Fibroblast of peridontal ligament (primary cell): ENCODE measurements at regions not wholly inside any gene's neighbourhood (a gene's known extent, or its start where the extent isn't known, plus 50 kb on each side); places are given as distances from the start of the nearest gene placed in this dataset.
A peak's percentile ranks its signal among the peaks of the same experiment; 100 is the strongest.
"Not testable (repeated sequence)": the region's sequence is repeated elsewhere in the genome, so short reads cannot be mapped to it uniquely, and the experiment has no call there.

Source experiments
- DNase-seq: peaks from one replicate; pipeline ENCODE4 v3.0.0-alpha.2; 2010; ENCODE audit errors: extremely low read depth

DNA sequence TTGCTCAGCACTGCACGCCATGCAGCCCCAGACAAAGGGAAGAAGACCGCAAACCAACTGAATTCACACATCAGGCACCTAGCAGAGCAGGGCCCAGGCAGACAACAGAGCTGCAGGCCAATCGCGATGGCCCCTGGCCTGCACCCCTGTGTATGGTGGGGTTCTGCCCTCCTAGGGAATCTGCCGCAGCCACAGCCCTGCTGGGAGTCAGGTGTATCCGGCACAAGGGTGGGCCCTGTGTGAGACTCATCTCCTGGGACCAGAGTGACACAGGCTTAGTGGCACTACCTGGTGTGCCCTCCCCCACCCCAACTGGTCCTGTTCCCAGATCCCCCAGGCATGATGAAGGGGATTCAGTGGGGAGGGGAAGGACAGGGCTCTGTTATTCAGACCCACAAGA, 122.8 kb downstream of the ATPSCKMT start:
- no peak for DNase-seq

DNA sequence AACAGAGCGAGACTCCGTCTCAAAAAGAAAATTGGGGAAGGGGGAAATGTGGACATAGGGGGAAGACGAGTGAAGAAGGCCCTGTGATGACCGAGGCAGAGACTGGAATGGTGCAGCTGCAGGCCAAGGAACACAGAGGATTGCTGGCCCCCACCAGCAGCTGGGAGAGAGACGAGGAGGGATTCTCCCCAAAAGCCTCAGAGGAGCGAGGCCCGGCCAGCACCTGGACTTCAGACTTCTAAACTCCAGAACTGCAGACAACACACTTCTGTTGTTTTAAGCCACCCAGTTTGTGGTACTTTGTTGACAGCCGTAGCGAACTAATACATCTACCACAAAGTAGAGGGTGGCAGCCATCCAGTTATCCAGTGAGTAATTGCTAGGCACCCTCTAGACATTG, 124.6 kb downstream of the ATPSCKMT start:
- no peak for DNase-seq

DNA sequence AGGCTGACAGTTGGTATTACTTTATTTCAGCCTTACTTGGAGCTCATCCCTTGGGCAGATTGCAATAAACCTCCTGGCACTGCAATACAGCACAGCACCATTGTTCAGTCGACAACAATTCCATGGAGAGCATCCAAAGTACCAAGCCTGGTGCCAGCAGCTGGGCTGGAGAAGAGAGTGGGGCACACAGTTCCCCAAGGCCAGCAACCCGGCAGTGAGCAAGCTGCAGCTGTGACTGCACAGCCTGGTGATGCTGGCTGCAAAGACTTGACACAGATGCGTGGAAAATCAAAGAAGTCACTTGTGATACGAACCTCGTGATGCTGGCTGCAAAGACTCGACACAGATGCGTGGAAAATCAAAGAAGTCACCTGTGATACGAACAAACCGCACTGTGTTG, 125.4 kb downstream of the ATPSCKMT start:
- no peak for DNase-seq

DNA sequence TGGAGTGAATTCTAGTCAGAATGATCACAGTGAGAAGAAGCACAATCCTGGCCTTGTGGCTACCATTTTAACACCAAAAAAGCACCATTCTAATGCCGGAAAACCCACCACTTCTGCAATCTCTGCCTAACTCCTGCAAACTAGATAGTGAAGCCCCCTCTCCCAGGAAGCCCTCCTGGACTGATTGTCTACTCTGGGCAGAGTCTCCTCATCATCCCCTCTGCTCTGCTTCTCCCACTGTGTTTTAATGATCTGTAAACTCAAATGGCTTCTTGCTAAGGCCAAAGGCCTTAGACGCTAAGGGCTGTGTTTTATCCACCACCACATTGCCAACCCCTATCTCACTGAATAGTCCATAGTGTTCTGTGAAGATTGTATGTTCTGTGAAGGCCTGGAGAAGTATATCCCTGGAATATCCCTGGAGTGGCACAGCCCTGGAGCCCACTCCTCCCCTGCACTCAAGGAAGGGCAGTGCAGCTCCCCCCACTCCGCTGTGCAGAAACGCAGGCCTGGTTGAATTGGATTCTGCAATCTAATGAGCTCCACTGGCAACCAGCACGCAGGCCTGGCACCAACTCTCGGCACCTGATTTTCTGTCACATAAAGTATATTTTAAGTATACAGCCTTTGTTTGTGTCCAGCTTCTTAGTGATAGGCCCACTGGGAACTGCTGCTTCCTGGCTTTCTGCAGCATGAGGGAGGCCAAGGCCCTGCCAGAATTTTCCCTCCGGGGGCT, 126.3 kb downstream of the ATPSCKMT start:
- DNase-seq: no peak

DNA sequence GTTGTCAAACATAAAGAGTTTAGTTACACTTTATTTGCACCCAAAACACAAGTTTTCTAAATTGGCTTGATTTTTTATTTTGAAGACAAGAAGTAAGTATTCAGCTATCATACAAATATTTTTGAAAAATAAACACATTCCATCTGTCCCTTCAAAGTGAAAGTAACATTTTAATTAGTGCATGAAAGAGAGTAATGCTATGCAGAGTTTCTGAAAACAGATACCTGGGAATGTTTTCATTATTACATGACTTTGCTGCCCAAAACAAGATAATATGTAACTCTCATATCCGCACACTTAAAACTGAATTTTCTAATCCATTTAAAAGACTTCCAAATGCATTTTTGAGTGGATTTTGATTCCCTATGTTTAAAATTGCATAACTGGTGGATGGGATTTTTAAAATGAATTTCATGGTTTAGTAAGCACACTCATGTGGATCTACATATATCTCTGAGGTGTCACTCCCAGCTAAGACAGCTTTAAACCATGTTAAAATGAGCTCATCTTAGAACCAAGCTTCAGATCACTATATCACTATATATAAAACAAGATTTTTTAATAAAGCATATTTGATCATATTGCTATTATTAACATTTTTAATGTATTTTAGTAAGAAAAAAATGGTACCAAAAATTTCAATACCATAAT, 127.5 kb downstream of the ATPSCKMT start:
- peak; percentile 7 for DNase-seq

DNA sequence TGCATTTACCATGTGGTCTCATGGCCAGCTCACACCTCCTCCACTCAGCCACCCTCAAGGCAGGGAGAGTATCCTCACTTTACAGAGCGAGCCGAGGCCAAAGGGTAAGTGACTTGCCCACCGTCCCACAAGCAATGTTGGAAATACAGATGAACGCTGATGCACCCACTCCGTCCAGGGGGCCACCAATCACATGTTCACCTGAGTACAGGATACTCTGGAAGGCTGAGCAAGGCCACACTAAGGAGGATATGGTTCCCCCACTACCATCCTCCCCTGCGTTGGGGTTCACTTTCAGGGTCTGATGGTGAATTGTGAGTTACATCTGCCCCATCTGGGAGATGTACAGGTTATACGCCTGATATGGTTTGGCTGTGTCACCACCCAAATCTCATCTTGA, 128.8 kb downstream of the ATPSCKMT start:
- DNase-seq: no peak

DNA sequence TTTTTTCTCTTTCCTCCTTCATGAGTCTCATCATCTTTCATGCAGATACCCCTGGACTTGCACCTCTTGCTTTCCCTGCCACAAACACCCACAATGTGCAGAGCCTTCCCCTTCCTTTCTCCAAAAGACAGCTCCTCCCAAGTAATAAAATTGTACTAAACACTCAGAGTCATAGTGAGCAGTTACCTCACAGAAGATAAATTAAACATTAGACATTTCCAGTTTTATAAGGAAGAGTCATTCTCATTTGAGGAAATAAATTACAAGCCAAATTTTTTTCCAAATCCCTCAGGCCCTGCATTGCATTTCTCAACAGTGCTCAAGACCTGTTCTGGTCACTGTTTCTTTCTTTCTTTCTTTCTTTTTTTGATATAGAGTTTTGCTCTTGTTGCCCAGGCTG, 131.5 kb downstream of the ATPSCKMT start:
- no peak for DNase-seq

DNA sequence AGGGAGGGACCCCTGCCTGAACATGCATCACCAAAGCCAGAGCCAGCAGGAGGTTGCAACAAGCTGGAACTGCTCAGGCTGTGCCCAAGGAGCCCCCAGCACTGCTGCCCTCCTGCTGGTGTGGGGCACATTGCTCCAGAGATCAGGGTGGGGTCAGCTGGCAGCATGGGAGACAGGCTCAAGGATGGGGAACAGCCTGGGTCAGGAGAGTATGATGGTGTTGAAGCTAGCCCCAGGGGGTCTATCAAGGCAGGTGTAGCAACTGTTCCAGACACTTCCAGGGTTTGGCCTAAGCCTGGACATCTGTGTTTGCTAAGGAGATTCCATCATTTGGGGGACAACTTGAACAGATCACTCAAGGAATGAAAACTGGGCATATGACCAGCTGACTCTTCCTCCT, 133.1 kb downstream of the ATPSCKMT start:
- DNase-seq: no peak

DNA sequence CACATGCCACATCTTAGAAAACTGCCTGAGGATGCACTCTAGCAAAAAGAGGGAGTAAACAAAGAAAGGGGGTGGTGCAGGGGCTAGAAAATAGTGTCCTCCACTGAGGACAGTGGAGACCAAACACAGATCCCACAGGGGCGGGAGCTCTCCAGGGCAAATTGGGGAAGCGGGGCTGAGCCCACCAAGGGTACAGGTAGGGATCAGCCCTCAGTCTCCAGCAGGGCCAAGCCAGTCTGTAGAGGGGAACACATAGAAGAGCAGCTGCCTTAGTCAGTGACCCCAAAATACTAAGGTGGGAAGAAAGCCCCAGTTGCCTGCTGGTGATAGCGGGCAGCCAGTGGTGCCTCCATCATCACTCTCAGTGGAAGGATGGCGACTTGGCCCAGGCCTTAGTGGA, 134.0 kb downstream of the ATPSCKMT start:
- DNase-seq: no peak

DNA sequence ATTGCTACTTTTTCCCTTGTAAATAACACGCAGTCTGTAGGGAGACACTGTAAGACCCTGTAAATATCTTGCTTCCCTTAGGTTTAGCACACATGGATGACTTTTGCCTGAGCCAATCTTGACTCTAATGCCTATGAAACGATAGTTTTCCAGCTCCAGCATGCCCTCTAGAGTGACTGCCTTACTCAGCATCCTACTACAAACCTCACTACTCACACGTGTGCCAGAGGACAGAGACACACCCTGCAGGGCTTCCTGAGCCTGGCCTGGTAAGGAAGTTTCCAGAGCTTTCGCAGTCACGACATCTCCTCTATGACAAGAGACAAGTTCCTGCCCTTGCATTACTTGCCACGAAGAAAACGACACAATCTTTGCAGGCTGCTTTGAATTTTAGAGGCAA, 138.1 kb downstream of the ATPSCKMT start:
- DNase-seq: peak; percentile 75

DNA sequence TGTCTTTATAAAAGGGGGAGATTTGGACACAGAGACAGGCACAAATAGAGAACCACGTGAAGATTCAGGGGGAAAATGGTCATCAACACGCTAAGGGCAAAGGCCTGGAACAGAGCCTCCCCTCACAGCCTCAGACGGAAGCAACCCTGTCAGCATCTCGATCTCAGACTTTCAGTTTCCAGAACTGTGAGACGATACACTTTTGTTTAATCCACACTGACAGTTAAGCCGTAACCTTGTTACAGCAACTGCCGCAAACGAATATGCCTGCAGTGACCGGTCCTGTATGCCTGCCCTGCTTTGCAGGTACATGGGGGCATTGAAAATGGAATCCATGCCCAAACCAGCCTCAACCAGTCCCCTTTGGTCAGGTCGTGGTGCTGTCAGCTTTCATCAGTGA, 139.5 kb downstream of the ATPSCKMT start:
- DNase-seq: no peak

DNA sequence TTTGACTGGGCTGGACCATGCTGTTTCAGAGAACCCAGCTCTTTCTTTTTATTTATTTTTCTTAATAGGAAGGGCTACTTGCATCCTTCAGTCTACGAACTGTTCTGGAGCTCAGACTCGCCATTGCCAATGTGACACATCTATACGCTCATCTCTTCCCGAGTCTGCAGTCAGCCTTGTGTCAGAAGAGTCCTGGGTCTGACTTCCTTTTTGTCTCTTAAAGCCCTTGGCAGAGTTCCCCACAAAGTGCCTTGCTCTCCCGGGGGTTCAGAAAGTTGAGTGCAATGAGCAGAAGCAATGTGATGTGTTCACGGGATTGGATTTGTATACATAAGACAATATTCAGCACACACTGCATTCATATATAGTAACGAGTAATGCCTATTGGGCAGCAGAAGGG, 140.4 kb downstream of the ATPSCKMT start:
- DNase-seq: no peak

DNA sequence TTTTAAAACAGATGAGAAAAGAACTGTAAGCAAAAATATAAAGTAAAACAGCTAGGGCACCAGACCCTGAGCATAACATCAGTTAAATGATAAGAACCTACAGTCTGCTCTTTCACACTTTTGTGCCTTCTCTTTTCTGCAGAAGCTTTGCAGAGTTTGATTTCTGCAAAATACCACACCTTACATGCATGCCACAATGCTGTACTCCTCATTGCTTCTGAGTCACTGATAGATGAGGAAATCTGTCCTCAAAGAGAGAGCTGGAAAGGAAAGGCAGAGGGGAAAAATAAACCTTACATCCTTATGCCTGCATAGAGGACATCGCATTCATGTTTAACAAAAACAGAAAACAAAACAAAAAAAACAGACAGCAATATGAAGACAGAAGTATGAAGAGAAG, 142.9 kb downstream of the ATPSCKMT start:
- peak; percentile 35 for DNase-seq

DNA sequence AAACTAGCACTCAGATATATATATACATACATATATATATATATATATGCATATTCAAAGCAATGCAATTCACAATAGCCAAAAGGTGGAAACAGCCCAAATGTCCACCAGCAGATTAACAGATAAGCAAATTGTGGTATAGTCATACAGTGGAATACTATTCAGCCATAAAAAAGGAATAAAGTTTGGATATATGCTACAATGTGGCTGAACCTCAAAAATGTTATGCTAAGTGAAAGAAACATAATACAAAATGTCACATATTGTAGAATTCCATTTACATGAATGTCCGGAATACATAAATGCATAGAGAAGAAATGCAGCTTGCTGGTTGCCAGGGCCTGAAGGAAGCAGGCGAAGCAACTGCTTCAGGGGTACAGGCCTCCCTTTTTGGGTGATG, 143.4 kb downstream of the ATPSCKMT start:
- no peak for DNase-seq

DNA sequence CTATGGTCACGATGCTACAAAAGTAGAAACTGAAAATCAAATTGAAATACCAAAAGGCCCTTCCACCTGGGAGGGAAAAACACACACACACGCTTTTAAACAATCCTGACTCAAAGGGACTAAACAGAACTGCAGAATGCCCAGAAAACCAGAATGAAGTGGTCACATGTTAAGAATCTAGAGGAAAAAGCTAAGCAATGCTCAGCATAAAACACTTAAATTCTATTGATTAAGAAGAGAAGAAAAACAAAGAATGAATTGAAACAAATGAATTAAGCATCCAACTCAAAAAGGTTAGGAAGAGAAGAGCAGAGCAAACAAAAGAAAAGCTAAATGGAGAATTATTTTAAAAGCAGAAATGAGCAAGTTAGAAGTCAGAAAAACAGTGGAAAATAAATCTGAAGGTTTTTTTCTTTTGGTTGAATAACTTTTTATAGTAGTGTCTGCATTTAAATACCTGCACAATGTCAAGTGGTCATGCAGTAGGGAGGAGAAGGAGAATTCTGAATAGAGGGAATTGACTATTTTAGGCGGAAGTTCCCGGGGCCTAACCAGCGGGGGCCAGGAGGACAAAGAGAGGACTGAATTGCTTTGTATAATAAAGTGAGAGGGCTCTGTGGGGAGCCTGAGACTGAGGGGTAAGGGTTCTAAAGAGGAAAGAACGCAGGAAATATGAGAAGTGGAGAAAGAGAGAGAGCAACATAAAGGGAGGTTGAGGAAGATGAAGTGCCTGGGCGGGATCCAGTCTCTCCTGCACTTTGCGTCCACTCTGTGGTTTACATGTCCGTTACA, 146.8 kb downstream of the ATPSCKMT start:
- no peak for DNase-seq

DNA sequence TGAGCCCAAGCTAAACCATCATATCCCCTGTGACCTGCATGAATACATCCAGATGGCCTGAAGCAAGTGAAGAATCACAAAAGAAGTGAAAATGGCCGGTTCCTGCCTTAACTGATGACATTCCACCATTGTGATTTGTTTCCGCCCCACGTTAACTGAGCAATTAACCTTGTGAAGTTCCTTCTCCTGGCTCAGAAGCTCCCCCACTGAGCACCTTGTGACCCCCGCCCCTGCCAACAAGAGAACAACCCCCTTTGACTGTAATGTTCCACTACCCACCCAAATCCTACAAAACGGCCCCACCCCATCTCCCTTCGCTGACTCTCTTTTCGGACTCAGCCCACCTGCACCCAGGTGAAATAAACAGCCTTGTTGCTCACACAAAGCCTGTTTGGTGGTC, 147.5 kb downstream of the ATPSCKMT start:
- not testable (repeated sequence) for DNase-seq

DNA sequence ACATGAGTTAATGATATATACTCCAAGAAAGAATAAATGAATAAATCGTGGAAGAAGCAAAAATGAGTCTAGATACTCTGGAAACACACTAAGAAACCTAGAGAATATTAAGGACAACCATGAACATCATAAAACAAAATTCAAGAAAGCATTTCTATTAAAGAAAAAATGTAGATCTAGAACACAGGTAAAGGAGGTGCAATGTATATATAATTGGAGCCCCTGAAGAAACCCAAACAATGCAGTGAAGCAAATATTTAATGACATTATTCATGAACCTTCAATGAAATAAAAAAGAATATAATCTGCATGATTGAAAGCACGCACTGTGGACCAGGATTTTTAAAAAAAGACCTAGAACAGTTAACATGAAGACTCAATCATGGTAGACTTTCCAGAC, 150.1 kb downstream of the ATPSCKMT start:
- DNase-seq: no peak

DNA sequence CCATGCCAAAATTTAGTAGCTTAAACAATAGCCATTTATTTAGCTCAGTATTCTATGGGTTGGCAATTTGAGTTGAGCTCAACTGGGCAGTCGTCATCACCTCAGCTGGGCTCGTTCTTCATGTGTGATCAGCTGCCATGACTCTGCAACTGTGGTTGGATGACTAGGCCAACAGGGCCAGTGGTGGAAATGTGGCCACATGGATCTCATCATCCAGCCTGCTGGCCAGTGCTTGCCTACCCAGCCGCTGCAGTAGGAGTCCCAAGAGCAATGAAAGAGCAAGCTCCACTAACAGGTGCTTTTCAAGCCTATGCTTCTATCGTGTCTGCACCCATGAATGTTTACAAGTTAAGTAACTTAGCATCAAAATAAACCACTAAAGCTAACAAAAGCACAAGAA, 158.0 kb downstream of the ATPSCKMT start:
- DNase-seq: no peak

DNA sequence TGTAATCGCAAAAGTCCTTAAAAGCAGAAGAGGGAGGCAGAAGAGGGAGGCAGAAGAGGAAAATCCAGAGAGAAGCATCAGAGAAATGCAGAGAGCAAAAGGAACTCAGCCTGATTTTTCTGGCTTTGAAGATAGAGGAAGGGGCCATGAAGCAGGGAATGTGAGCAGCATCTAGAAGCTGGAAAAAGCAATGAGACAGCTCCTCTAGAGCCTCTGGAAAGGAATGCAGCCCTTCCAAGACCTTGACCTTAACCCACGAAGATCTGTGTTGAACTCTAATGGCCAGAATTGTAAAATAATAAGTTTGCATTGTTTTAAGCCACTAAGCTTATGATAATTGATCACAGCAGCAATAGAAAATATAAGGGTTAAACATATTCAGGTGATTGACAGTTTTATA, 159.6 kb downstream of the ATPSCKMT start:
- DNase-seq: no peak

DNA sequence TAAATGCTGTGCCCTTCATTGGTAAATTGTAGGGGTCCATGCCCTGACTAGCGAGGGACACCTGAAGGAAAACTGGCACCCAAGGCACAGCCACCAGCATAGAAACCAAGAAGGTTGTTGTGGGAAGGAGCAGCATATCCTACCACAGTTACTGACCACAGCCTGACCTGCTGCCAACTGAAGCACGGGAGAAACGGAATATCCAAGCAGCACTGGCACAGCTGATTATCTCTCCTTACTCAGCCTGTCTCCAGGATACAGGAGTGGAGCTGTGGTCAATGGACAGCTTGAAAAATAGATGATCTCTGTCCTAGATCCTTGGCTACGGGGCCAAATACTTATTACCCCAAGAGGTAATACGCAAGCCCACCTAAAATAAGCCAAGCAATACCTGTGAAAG, 164.5 kb downstream of the ATPSCKMT start:
- DNase-seq: no peak

DNA sequence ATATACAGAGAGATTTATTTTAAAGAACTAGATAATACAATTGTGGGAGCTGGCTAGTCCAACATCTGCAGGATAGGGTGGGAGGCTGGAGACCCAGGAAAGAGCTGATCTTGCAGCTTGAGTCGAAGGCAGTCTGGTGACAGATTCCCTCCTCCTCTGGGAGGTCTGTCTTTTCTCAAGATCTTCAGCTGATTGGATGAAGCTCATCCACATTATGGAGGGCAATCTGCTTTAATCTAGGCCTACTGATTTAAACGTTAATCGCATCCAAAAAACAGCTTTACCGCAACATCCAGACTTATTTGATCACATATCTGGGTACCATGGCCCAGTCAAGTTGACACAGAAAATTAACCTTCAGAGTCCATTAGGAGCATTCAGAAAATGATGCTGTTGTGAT, 168.1 kb downstream of the ATPSCKMT start:
- no peak for DNase-seq

DNA sequence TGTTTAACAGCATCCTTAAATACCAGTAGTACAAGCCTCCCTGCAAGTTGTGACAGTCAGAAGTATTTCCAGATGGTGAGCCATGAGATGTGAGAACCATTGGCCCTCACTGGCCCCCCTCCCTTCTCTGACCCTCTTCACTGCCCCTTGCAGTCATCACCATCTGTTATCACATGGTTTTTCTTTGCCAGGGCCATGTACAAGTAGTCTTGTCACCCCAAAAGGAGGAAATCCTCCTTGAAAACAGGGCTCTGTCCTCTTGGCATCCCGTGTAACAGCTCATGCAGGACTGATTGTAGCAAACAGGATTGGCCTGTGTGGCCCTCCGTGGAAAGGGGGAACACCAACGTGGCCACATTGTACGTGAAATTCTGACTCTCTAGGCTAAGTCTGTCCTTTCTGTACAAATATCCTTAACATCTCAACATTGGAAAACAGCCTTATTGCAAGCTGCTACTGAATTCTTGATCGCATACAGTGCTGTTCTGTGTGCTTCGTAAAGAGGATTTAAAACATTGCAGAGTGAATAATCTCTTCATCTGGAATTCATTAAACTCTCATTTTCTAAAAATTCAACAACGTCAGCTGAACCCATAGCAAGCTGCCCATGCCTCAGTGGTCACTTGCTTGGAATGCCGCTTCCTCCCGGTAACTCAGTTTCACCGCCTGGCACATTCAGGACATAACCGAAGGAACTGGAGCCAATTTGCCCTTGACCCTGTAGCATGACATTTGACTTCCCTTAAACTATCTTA, 171.7 kb downstream of the ATPSCKMT start:
- peak; percentile 96 for DNase-seq
